WI38 (cell line): ENCODE measurements at regions not wholly inside any gene's neighbourhood (a gene's known extent, or its start where the extent isn't known, plus 50 kb on each side); places are given as distances from the start of the nearest gene placed in this dataset.
"Not testable (repeated sequence)": the region's sequence is repeated elsewhere in the genome, so short reads cannot be mapped to it uniquely, and the experiment has no call there.

Source experiments
- H3K4me3 ChIP-seq: 2 replicates; pipeline ENCODE4 v1.5.1; 2011; ENCODE audit warnings: low read depth, mild to moderate bottlenecking, control low read depth, low read length
- CTCF ChIP-seq: IDR thresholded peaks from 2 replicates; pipeline ENCODE4 v1.5.1; 2012; ENCODE audit warnings: low read depth, mild to moderate bottlenecking, control low read depth, low read length

- H3K4me3 ChIP-seq = no peak overlapping the region
- no peak for TF ChIP-seq CTCF
Observed at GRCh38 chr3:34037260-34037659, 238.8 kb downstream of the PDCD6IP start.

GRCh38 chr3:34038131-34038530, 239.7 kb downstream of the PDCD6IP start:
- no peak overlapping the region for H3K4me3 ChIP-seq
- TF ChIP-seq CTCF = no peak

- H3K4me3 ChIP-seq = no peak overlapping the region
- TF ChIP-seq CTCF = no peak
Observed at GRCh38 chr3:34046154-34046553, 247.7 kb downstream of the PDCD6IP start.

- H3K4me3 ChIP-seq = no peak overlapping the region
- TF ChIP-seq CTCF = no peak
Observed at GRCh38 chr3:34053626-34054025, 255.2 kb downstream of the PDCD6IP start.

GRCh38 chr3:34056181-34056910, 257.9 kb downstream of the PDCD6IP start:
- H3K4me3 ChIP-seq = no peak overlapping the region
- no peak for TF ChIP-seq CTCF

GRCh38 chr3:34056951-34057390, 258.5 kb downstream of the PDCD6IP start:
- no peak overlapping the region for H3K4me3 ChIP-seq
- no peak for TF ChIP-seq CTCF

GRCh38 chr3:34060995-34061394, 262.6 kb downstream of the PDCD6IP start:
- not testable (repeated sequence) for H3K4me3 ChIP-seq

- TF ChIP-seq CTCF = no peak
- no peak overlapping the region for H3K4me3 ChIP-seq
Observed at GRCh38 chr3:34065901-34066300, 267.5 kb downstream of the PDCD6IP start.
